ENCODE measurements at regions not wholly inside any gene's neighbourhood (a gene's known extent, or its start where the extent isn't known, plus 50 kb on each side); places are given as distances from the start of the nearest gene placed in this dataset.

DNA sequence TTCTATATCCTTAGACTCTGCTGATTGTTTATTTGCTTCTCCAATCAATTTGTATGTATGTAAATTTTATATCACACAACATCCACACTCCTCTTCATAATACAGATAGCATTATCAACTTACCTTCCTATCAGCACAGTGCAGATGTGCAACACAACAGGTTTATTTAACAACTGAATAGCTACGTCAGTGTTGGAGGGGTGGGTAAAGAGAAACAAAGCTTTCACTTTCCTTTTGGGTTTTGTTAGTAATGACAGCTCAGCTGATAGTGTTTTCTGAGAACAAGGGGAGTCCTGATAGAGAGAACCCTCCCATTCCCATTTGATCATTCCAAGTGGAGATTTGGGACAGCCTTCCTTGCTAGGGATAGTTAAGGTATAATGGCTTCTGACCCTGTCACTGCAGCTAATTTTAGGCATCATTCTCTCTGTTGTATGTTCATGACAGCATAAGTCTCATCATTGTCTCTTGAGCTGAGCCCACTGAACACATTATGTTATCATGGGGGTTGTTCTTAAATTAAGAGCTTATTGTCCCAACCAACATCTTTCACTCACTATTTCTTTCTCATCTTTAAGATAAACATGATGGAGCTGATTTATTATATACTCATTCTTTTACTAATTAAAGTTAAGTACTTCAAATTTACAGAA lies 227.7 kb downstream of the GPD2 start:
- TF ChIP-seq, protein P1, sequence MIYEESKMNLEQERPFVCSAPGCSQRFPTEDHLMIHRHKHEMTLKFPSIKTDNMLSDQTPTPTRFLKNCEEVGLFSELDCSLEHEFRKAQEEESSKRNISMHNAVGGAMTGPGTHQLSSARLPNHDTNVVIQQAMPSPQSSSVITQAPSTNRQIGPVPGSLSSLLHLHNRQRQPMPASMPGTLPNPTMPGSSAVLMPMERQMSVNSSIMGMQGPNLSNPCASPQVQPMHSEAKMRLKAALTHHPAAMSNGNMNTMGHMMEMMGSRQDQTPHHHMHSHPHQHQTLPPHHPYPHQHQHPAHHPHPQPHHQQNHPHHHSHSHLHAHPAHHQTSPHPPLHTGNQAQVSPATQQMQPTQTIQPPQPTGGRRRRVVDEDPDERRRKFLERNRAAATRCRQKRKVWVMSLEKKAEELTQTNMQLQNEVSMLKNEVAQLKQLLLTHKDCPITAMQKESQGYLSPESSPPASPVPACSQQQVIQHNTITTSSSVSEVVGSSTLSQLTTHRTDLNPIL (CRISPR knock-in tag; IDR thresholded peaks at IDR 0.05; ENCODE audit: low read depth), result no peak
- no peak for TF ChIP-seq SNAI2 (CRISPR knock-in tag; IDR thresholded peaks at IDR 0.05)
- no peak for TF ChIP-seq GLIS3 (CRISPR knock-in tag; IDR thresholded peaks at IDR 0.05)
- TF ChIP-seq, protein P2, sequence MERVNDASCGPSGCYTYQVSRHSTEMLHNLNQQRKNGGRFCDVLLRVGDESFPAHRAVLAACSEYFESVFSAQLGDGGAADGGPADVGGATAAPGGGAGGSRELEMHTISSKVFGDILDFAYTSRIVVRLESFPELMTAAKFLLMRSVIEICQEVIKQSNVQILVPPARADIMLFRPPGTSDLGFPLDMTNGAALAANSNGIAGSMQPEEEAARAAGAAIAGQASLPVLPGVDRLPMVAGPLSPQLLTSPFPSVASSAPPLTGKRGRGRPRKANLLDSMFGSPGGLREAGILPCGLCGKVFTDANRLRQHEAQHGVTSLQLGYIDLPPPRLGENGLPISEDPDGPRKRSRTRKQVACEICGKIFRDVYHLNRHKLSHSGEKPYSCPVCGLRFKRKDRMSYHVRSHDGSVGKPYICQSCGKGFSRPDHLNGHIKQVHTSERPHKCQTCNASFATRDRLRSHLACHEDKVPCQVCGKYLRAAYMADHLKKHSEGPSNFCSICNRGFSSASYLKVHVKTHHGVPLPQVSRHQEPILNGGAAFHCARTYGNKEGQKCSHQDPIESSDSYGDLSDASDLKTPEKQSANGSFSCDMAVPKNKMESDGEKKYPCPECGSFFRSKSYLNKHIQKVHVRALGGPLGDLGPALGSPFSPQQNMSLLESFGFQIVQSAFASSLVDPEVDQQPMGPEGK (CRISPR knock-in tag; IDR thresholded peaks at IDR 0.05; ENCODE audit: borderline replicate concordance), result no peak
- no peak for TF ChIP-seq TCF4 (CRISPR knock-in tag; IDR thresholded peaks at IDR 0.05; ENCODE audit: borderline replicate concordance)
- TF ChIP-seq ZFP30 (CRISPR knock-in tag; IDR thresholded peaks at IDR 0.05), result no peak
